Thyroid gland (tissue), 4 donors: ENCODE measurements at regions not wholly inside any gene's neighbourhood (a gene's known extent, or its start where the extent isn't known, plus 50 kb on each side); places are given as distances from the start of the nearest gene placed in this dataset.

Experiments
- DNase-seq, 2 donors: peaks; one replicate each; pipeline ENCODE4 v3.0.0-alpha.2; 2019
- H3K27ac ChIP-seq, 3 donors: fragments of 200-600 bp; sonication (generic); 1 replicate in 2 of 3; 2 replicates in 1 of 3; pipeline ENCODE4 v1.5.1; 2016 to 2019; ENCODE audit warnings: mild to moderate bottlenecking in 1 of 3, moderate library complexity in 1 of 3
- H3K27me3 ChIP-seq: fragments of 200-600 bp; sonication (generic); one replicate; pipeline ENCODE4 v1.5.1; 2019
- H3K36me3 ChIP-seq, 2 donors: fragments of 200-600 bp; sonication (generic); one replicate each; pipeline ENCODE4 v1.5.1; 2016 to 2019
- H3K4me1 ChIP-seq, 2 donors: fragments of 200-600 bp; sonication (generic); one replicate each; pipeline ENCODE4 v1.5.1; 2017 to 2019
- H3K4me3 ChIP-seq, 3 donors: fragments of 200-600 bp; sonication (generic); replicated peaks in 1 of 3; 1 replicate in 2 of 3; 2 replicates in 1 of 3; pipeline ENCODE4 v1.5.1; 2016; ENCODE audit warnings: mild to moderate bottlenecking in 1 of 3
- H3K9me3 ChIP-seq: fragments of 200-600 bp; sonication (generic); one replicate; pipeline ENCODE4 v1.5.1; 2017
- CTCF ChIP-seq, 6 experiments: fragments of 200-600 bp in 3 of 6; fragments of 450-650 bp in 3 of 6; sonication (generic) in 3 of 6; IDR thresholded peaks; one replicate each; pipeline ENCODE4 v1.5.1; 2016 to 2019; ENCODE audit warnings: antibody characterized with exemption in 6 of 6, mild to moderate bottlenecking in 2 of 6, inconsistent platforms in 1 of 6, moderate library complexity in 1 of 6
- POLR2A ChIP-seq, 2 donors: fragments of 450-650 bp; IDR thresholded peaks; one replicate each; pipeline ENCODE4 v1.6.1; 2017; ENCODE audit warnings: antibody characterized with exemption in 2 of 2, mild to moderate bottlenecking in 2 of 2, moderate library complexity in 1 of 2
- WGBS, 2 donors: methylation state at CpG; one replicate each; pipeline ENCODE4 v1.1.5; 2017; 5-methylcytosine and 5-hydroxymethylcytosine counted together
- intact Hi-C: fragments of 100-400 bp; cut with DNase I; formaldehyde crosslinking; loops from one replicate; pipeline ENCODE4 v1.15.1; 2023

- H3K27ac ChIP-seq = no peak overlapping the region
- 55 to 90% methylated on average over 3 of the region's 3 CpGs for WGBS, 2 donors
- intact Hi-C loops = no loop called here
- H3K27me3 ChIP-seq = no peaks in the 10 kb centered on the region
- no peaks in the 10 kb centered on the region for H3K4me1 ChIP-seq
- no peak for DNase-seq
- TF ChIP-seq POLR2A (IDR thresholded peaks at IDR 0.05) (no peak), CTCF (IDR thresholded peaks at IDR 0.05) (no peak)
- no peaks in the 10 kb centered on the region for H3K9me3 ChIP-seq
- no peaks in the 10 kb centered on the region for H3K36me3 ChIP-seq
- H3K4me3 ChIP-seq = no peak overlapping the region
These were observed 716.6 kb upstream of the FZD8 start for GRCh38 chr10:36358736-36359135.

GRCh38 chr10:36354633-36355032, 712.5 kb upstream of the FZD8 start:
- H3K9me3 ChIP-seq = no peaks in the 10 kb centered on the region
- no peaks in the 10 kb centered on the region for H3K4me1 ChIP-seq
- no peaks in the 10 kb centered on the region for H3K27me3 ChIP-seq
- TF ChIP-seq POLR2A (IDR thresholded peaks at IDR 0.05) = no peak
- TF ChIP-seq CTCF (IDR thresholded peaks at IDR 0.05) = no peak
- DNase-seq = no peak
- intact Hi-C loops = no loop called here
- no peak overlapping the region for H3K27ac ChIP-seq
- no peak overlapping the region for H3K4me3 ChIP-seq
- 96 to 99% methylated on average over 2 of the region's 2 CpGs for WGBS, 2 donors
- H3K36me3 ChIP-seq = no peaks in the 10 kb centered on the region

GRCh38 chr10:36351159-36351558, 709.1 kb upstream of the FZD8 start:
- no peak overlapping the region for H3K27ac ChIP-seq
- H3K27me3 ChIP-seq = no peaks in the 10 kb centered on the region
- no peak overlapping the region for H3K4me3 ChIP-seq
- WGBS, 2 donors = 82 to 88% methylated on average over 2 of the region's 2 CpGs
- no peak for DNase-seq
- no peaks in the 10 kb centered on the region for H3K9me3 ChIP-seq
- H3K4me1 ChIP-seq = no peaks in the 10 kb centered on the region
- no peaks in the 10 kb centered on the region for H3K36me3 ChIP-seq
- TF ChIP-seq POLR2A (IDR thresholded peaks at IDR 0.05) (no peak), CTCF (IDR thresholded peaks at IDR 0.05) (no peak)
- intact Hi-C loops = no loop called here

- Histone ChIP-seq H3K27ac (no peak overlapping the region), H3K9me3 (no peaks in the 10 kb centered on the region), H3K27me3 (no peaks in the 10 kb centered on the region), H3K36me3 (no peaks in the 10 kb centered on the region), H3K4me1 (no peaks in the 10 kb centered on the region), H3K4me3 (no peak overlapping the region)
- DNase-seq = no peak
- WGBS, 2 donors = 77 to 78% methylated on average over 8 of the region's 8 CpGs
- intact Hi-C loops = no loop called here
- TF ChIP-seq POLR2A (IDR thresholded peaks at IDR 0.05) (no peak), CTCF (IDR thresholded peaks at IDR 0.05) (no peak)
These were observed 707.5 kb upstream of the FZD8 start for GRCh38 chr10:36349445-36350078.

GRCh38 chr10:36345807-36346206, 703.7 kb upstream of the FZD8 start:
- Histone ChIP-seq H3K4me1 (no peaks in the 10 kb centered on the region), H3K9me3 (no peaks in the 10 kb centered on the region), H3K36me3 (no peaks in the 10 kb centered on the region), H3K27ac (no peak overlapping the region), H3K4me3 (no peak overlapping the region), H3K27me3 (no peaks in the 10 kb centered on the region)
- DNase-seq = no peak
- TF ChIP-seq POLR2A (IDR thresholded peaks at IDR 0.05) (no peak), CTCF (IDR thresholded peaks at IDR 0.05) (no peak)
- intact Hi-C loops = no loop called here
